Left forelimb (tissue), 1 donor: ENCODE measurements at regions not wholly inside any gene's neighbourhood (a gene's known extent, or its start where the extent isn't known, plus 50 kb on each side); places are given as distances from the start of the nearest gene placed in this dataset.
"Not testable (repeated sequence)": the region's sequence is repeated elsewhere in the genome, so short reads cannot be mapped to it uniquely, and the experiment has no call there.

Experiments used
- DNase-seq: peaks from one replicate; pipeline ENCODE4 v3.0.0-alpha.2; 2018; ENCODE audit warnings: low spot score

GRCh38 chr10:11403646-11404045 is 207.8 kb downstream of the USP6NL start:
- DNase-seq: not testable (repeated sequence)

- peak; percentile 15 for DNase-seq
Observed at GRCh38 chr10:11403116-11403515, 208.3 kb downstream of the USP6NL start.

DNA sequence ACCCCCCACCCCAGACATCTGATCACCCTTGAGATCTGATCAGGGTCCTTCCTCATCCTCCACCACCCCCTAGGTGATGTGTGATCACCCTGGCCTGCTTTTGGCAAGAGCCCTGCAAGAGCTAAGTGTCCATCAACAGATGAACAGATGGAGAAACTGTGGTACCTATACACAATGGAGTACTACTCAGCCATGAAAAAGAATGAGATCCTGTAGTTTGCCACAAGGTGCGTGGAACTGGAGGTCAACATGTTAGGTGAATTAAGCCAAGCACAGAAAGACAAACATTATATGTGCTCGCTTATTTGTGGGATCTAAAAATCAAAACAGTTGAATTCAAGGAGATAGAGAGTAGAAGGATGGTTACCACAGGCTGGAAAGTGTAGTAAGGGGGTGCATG is 209.1 kb downstream of the USP6NL start:
- peak; percentile 6 for DNase-seq

DNA sequence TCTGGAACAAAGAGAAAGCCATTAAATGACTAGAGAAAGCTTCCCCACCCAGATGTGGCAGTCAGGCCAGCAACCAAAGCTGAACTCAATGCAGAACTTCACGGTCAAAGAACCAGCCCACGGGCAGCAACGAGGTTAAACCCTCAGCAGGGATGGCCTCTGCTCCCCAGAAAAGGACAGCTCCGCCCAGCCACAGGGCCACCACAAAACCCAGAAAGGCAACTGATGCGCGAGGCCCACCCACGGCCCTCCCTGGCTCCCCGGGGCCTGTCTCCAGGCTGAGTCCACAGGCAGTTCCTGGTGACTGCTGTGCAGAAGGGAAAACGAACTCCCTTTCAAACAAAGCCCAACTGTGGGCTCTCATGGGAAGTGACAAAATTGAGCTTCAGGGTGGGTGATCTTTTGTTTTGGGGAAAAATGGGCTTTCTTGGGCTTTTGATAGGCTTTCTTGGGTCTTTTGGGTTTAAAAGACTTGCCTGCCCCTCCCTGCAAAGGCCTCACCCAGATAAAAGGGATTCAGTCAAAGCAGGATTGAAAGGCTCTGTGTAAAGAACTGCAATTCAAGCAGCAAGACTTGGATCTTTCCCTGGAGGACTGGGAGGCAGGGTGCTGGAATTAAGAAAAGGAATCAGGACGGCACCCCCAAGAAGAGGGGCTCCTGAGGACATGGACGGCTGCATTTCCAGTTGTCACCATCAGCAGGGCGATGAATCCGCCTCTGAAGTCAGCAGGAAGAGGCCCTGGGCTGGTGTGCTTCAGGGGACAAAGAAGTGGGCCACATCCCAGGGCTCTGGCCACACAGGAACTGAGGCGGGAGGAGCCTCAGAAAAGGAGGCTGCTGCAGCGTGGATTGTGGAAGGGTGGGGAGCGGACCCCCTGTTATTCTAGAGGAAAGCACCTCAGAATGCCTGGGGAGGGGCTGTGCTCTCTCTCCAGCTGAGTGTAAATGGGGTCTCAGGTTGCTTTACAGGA is 209.9 kb downstream of the USP6NL start:
- peak; percentile 60 for DNase-seq

DNA sequence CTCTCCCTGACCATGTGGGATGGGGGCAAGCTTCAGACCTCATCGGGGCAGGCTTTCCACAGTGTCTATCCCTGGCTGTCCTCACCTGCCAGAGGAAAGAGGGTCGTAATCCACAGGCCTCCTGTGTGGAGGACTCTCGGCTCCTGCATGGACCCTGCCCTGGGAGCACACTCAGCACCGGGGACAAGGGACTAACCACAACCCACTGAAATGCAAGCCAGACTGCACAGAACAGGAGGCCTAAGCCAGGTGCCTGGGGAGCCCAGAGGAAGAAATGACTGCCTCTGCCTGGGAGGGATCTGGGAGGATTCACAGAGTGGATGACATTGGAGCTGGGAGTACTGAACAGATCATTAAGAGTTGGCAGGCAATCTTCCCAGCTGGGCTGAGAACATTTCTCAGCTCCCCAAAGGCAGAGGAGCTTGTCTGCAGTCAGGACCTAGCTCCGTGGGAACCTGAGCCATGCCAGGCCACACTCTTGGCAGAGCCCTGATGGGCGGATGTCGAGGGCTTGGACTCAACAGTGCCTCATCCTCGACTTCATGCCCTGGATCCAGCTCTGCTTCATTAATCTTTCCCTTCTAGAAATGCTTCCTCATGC is 213.4 kb downstream of the USP6NL start:
- peak; percentile 78 for DNase-seq

DNA sequence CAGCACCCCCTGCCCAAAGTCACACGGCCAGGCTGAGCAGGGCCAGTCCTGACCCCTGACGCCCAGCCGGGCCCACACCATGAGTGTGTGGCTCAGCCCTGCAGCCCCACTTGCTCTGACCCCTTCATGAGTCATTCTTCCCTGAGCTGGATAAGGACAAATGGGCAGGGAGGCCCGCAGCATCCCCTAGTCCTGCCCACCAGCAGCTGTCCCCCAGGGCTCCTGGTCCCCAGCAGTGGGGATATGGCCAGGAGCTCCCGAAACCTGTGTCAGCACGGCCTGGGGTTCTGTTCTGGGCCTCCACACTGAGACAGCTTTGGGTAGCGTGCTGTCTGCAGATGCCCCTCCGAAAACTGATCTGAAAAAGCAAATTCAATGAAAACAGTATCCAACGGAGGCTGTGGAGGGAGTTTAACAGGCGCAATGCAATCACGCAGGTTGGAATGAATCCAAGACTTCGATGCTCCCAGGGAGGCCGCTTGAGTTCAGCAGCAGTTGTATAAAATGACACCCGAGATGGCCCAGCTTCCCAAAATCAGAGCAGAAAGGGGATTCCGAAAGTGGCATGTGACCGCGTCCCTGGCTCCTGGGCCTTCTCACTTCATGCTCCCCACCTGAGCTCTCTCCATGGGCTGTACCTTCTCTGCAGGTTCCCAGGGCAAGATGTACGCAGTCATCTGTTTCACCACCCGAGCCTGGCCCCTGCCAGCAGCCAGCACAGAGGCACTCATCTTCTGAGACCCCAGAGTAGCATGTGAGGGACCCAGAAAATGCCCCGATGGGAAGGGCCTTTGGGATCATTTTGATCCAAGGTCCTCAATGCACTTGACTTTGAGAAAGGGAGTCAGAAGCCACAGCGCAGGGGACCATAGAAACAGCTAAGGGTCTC is 214.1 kb downstream of the USP6NL start:
- peak; percentile 67 for DNase-seq

GRCh38 chr10:11396311-11396955 is 215.0 kb downstream of the USP6NL start:
- DNase-seq: peak; percentile 57

DNA sequence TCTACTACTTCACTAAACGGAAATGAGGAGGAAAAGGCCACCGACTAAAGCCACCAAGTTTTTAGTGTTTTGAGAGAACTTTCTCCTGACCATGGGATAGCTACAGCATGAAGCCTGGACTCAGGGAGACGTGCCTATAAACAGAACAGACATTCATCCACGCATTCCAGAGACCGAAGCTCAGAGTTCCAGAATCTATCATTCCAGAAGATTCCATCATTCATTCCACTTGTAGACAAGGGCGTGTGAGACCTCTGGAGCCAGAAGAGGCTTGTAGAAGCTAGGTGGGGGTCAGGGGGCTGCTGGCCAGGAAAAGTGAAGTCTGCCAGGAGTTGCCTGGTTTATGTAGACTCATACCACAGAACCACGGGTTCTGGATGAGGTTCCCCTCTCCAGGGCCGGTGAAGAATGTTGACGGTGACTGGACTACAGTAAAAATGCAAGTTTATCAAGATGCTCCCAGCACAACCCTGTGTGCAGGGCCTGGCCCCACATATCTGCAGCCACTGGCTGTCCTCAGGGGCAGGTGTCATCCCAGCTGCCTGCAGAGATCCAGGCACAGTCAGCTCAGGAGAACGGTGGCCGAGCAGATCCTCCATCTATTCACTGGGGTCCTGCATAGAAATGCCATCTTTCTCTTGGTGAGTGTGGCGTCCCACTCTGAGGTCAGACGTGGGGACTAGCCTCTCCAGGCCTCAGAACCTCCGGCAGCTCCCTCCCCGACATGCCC is 215.7 kb downstream of the USP6NL start:
- DNase-seq: no peak

DNA sequence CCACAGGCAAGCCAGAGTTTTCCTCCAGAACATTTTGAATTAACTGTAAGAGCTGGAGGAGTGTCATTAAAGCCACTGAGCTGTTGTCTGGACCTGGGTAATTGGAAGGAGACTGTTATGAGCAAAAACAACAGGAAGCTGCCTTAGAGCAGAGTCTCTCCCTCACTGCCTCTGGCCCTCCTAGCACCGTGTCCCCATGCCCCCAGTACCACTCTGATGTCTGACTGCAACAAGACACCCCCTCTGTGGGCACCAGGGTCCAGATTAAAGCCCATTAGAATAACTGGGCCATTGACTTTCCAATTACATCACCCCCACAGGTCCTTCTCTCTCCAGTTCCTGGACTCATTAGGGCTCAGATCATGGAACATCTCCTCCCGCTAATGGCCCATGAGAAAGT is 216.3 kb downstream of the USP6NL start:
- no peak for DNase-seq

- no peak for DNase-seq
Observed at GRCh38 chr10:11393858-11394257, 217.6 kb downstream of the USP6NL start.

- no peak for DNase-seq
Observed at GRCh38 chr10:11392776-11393175, 218.7 kb downstream of the USP6NL start.

DNA sequence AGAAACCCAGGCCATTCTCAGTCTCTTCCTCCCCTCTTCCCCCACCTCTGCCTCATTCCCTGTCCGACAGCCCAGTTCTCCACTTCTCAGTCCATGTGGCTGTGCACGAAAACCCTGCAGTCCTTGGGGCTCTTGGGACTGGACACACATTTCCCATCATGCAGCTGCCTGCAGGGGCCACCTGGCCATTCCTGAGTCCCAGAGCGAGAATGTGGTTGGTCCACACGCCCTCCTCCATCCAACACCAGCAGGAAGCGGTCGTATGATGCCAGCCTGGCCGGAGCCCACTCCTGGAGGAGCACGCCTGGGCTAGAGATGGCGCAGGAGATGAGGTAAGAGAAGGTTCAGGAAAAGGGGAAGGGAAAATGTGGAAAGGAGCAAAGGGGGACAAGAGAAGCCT is 222.5 kb downstream of the USP6NL start:
- no peak for DNase-seq

DNA sequence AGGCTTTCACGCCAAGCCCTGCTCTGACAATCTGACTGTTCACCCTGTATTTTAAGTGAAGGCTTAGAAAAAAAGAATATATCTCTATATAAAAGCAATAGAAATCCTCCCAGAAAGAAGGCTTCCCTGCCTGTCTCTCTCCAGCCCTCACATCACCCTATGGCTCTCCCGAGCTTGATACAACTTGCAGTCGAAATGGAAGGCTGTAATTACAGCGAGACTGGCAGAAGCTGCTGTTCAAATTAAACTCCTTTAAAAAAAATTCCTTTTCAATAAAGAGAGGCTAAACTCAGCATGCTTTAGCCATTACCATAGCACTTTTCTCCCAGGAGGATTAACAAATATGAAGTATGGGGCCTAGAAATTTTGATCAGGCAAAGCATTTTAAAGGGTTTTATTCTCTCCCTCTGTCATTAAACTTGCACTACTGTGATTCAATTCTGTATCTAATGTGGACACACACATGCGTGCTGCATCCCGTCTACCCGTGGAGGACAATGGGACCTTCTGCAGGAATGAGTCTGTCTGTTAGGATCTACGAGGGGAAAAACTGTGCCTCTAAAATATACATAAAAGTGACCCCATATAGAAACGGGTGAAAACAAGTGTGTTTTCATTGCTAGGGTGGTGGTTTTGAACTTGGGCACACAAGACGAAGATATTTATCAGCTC is 223.8 kb downstream of the USP6NL start:
- no peak for DNase-seq

DNA sequence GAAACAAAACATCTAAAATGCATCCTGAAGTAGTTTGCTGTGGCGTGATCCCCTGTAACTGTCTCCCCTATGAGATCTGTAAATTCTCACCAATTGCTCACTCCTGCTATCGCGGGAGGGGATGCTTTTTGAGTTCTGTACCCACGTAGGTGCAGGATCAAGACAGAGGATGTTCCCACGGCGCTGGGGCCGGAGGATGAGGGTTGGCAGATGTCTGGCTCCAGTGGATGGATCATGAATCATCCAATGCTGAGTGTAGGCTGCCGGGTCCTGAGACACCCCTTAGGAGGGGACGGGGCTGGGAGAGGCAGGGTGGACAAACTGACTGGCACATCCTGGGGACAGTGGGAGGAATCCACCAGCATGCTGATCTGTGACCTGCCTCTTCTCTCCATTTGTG is 224.4 kb downstream of the USP6NL start:
- no peak for DNase-seq
